Right renal cortex interstitium (tissue), 3 donors: ENCODE measurements at regions not wholly inside any gene's neighbourhood (a gene's known extent, or its start where the extent isn't known, plus 50 kb on each side); places are given as distances from the start of the nearest gene placed in this dataset.
A peak's percentile ranks its signal among the peaks of the same experiment; 100 is the strongest.

Experiments
- DNase-seq, 3 donors: peaks; one replicate each; pipeline ENCODE4 v3.0.0-alpha.2; 2013; ENCODE audit warnings: low read depth in 3 of 3, low spot score in 2 of 3

DNA sequence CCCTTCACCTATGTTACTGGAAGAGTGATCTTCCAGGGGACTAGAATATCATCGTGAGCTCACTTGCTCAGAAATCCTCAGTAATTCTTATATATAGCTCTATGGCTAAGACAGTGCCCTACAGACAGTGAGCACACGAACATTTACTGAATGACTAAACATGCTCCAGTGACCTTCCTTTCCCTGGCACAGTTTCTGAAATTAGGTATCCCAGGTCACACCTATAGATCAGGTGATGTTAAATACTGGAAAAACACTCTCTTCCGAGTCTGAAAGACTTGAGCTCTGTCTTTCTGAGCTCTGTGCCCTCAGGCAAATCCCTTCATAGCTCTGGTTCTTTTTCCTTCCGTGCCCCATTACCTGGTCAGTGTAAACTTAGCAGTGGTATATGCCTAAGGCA lies 239.4 kb upstream of the LRIG1 start:
- DNase-seq: no peak

- DNase-seq: no peak
These were observed 243.7 kb upstream of the LRIG1 start for GRCh38 chr3:66744521-66744920.

GRCh38 chr3:66744986-66745385 lies 244.2 kb upstream of the LRIG1 start:
- no peak for DNase-seq

- DNase-seq: no peak
These were observed 246.4 kb upstream of the LRIG1 start for GRCh38 chr3:66747261-66747660.

DNA sequence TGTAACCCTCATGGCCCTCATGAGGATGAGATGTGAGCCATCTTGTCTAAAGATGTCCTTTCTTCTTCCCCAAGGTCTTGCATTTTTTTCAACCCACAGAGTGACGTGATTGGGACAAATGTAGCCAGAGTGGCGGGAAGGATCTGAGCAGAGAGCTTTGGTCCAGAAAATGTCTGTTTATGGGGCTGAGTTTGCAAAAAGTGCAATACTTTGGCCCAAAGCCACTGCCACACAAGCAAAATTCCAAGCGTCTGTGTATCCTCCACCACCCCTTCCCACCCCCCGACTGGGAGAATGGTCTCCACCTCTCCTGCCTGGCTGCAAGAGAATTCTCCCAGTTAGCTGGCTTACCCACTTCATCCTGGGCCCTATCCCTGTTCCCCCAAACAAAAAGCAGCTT lies 246.9 kb upstream of the LRIG1 start:
- no peak for DNase-seq

GRCh38 chr3:66748175-66748876 lies 247.5 kb upstream of the LRIG1 start:
- no peak for DNase-seq

GRCh38 chr3:66751842-66752241 lies 246.3 kb upstream of the KBTBD8 start:
- DNase-seq: no peak

GRCh38 chr3:66753670-66754069 lies 244.4 kb upstream of the KBTBD8 start:
- no peak for DNase-seq

- no peak for DNase-seq
These were observed 243.5 kb upstream of the KBTBD8 start for GRCh38 chr3:66754613-66755012.

DNA sequence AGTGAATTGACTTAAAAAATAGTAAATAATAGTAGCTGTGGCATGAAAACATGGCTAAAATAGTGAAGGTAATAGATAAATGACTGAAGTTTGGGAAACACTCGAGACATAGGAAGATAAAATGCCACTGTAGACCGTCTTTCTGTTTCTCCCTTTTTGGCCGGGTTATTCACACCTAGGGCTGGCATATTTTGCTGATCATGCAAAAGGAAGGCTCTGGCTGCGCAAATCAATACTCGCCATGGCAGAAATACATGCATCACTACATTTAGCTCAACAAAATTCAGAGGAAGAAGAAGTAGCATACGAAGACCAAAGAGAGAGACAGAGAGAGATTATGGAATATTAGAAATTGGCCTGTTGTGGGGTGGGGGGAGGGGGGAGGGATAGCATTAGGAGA lies 242.2 kb upstream of the KBTBD8 start:
- no peak for DNase-seq

- DNase-seq: no peak
These were observed 241.6 kb upstream of the KBTBD8 start for GRCh38 chr3:66756468-66757036.

DNA sequence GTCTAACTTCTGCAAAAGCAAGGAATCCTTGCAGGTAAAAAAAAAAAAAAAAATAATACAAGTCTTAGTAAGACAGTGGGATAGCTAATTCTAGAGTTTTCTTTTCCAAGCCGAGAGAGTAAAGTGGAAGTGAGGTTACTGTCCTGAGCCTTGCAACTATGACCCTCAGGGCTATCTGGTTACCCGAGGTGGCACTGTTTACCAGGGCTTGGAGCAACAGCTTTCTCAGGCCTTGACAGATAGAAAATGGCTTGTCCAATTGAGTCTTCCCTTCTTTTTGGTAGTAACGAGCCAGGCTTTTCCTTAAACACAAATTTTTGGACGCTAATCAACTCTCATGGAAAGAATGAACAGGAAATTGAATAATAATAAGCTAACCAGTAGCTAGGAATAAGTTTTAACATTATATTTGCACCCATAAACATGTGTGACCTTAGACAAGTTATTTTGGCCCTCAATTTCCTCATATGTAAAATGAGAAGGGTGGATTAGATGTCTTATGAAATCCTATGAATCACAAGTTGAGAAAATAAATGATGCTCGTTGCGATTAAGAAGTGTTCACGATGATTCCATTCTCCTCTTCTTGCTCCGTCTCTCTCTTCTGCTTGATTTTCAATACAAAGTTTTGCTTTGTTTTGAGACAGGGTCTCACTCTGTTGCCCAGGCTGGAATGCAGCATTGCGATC lies 236.9 kb upstream of the KBTBD8 start:
- DNase-seq: no peak

DNA sequence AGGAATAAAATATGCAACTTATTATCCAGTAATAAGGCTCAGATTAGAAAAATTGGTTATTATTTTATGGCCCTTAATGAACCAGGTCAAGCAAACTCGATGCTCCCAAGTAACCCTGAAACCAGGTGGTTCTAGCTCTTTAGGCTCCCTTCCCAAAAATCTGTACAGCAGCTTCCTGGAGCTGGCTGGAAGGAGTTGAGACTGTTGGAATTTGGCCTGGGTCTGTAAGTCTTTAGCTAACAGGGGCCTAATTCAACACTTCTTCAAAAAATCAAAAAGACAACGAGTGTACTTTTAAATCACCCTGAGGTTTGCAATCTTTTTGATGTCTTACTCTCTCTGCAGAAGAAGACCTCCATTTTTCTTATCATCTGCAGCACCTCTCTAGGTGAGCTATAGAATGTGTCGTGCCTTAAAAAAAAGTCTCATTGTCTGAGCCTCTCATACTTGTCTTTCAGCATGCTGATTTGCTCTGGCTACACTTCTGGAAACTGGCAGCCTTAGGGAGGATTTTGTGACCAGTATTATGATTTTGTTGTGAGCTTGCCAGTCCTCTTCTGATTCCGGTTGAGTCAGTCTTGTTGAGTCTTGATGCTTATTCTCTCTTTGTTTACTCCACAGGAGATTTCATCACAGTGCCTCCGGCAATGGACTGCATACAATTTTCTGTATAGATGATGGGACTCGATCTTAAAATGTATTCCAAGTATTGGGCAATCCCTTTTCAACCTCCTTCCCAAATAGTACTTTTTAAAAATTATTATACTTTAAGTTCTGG lies 235.0 kb upstream of the KBTBD8 start:
- no peak for DNase-seq

DNA sequence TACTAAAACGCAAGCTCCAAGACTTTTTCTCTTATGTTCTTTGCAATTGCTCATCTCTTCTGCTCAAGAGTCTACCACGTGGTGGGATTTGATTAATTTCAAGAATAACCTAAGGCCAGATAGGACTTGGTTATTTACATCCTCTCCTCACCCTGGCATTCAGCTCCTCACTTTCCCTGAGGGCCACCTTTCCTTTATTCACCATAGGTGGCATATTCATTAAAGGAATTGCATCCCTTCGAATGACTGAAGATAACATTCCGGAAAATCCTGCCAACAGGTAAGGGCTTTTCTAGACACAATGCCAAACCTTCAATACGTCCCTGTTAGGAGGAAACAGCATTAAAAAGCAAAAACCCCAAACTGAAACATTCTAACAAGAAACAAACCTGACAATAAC lies 220.0 kb upstream of the KBTBD8 start:
- DNase-seq: no peak

DNA sequence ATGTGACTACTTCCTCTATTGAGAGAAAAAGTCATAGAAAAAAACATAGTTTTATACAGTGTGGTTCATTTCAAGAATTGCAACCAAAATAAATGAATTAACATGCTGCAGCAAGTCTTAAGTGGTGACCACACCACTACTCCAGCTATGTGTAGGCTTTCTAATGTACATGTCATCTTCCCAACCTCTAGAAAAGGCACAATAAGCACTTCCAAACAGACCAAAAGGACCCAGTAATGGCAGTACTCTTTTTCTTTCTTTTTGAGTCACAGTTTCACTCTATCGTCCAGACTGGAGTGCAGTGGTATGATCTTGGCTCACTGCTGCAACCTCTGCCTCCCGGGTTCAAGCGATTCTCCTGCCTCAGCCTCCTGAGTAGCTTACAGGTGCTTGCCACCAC lies 219.3 kb upstream of the KBTBD8 start:
- DNase-seq: no peak

DNA sequence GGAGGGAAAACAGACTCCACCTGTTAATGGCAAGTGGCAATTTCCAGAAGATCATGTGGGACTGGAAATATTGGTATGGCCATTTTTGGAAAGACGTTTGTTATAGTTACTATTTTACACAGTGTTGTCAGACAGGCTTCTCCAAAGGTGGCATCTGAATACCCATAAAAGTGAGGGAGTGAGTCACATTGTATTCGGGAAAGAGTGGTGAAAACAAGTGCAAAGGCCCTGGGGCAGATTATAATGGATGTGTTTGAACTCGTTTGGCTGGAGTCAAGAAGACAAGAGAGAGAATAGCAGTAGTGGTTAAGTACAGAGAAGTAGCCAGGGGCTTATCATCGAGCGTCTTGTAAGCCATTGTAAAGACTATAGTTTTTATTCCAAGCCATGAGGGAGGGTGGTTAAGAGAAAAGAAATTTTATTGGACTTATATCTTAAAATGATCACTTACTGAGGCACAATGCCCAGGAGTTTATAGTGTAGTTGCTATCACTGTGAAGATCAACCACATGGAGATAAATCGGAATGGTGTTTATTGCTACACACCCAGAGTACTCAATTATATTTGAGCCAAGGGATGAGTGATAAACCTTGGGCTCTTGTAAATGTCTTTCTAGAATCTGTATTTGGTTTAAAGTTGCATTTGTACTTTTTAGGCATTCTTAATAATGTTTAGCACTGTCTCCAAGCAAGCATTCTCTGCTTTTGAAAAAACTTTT lies 212.8 kb upstream of the KBTBD8 start:
- no peak for DNase-seq

- peak in 1 of 3 donors; percentile 33 for DNase-seq
These were observed 208.4 kb upstream of the KBTBD8 start for GRCh38 chr3:66789580-66790237.

DNA sequence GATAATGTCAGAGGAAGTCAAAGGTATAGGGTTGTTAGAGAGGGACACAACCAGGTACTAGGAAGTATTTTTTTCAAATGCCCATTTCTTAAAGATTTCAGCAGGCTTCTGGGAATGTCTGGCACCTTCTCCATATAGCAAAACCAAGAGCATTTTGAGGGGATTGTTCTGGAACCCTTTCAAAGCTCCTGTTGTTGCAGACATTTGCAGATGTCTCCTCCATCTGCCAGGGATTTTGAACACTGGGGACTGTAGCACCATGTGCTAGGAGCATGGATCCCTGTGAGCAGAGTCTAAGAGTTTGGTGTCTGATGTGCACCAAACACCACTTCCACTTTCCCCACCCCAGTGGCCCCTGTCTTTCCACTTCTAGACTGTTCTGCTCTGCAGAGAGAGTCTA lies 206.0 kb upstream of the KBTBD8 start:
- DNase-seq: no peak

DNA sequence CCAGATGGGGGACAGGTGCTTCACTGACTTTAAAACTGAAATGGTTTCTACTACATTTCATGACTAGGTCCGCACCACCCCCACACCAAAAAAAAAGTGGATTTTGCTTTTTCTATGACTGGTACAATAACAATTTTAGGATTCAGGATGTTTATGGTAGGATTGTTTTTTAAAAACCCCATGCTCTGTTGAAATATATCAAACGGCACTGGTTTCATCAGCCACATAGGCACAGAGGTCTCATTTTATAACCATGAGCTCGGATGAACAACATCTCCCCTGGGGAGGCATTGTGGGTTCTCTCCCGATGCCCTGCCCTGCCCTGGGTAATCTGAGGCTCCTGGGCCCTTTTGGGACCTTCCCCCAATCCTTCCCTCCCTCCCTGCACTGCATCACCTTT lies 202.7 kb upstream of the KBTBD8 start:
- DNase-seq: no peak

DNA sequence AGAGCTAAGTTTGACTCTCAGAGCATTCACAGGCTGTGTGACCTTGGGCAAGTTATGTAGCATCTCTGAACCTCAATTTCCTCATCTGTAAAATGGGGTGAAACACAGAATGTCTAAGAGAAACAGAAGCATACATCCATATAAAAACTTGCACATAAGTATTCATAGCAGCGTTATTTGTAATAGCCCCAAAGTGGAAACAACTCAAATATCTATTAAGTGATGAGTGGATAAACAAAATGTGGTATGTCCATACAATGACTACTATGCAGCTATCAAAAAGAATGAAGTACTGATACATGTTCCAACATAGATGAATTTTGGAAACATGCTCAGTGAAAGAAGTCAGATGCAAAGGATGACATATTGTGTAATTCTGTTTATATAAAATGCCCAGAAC lies 201.8 kb upstream of the KBTBD8 start:
- DNase-seq: no peak
